OCI-LY1 (cell line): ENCODE measurements at regions not wholly inside any gene's neighbourhood (a gene's known extent, or its start where the extent isn't known, plus 50 kb on each side); places are given as distances from the start of the nearest gene placed in this dataset.
"Not testable (repeated sequence)": the region's sequence is repeated elsewhere in the genome, so short reads cannot be mapped to it uniquely, and the experiment has no call there.

Experiments
- H2AFZ ChIP-seq: fragments of 200-600 bp; sonication (generic), shearing (Covaris generic); 2 replicates; pipeline ENCODE4 v1.6.0; 2014; ENCODE audit warnings: antibody characterized with exemption, mild to moderate bottlenecking, low read length
- H3F3A ChIP-seq: fragments of 200-600 bp; sonication (generic), shearing (Covaris generic); 2 replicates; pipeline ENCODE4 v1.6.0; 2014; ENCODE audit warnings: mild to moderate bottlenecking, antibody characterized with exemption, low read length, moderate library complexity; ENCODE audit not compliant: insufficient read depth
- H3K27ac ChIP-seq: fragments of 200-600 bp; sonication (generic); 2 replicates; pipeline ENCODE4 v1.5.1; 2014; ENCODE audit warnings: low read length, mixed run types, mild to moderate bottlenecking, low read depth; ENCODE audit not compliant: poor library complexity, severe bottlenecking
- H3K27me3 ChIP-seq: fragments of 200-600 bp; sonication (generic); 2 replicates; pipeline ENCODE4 v1.6.0; 2014; ENCODE audit warnings: antibody characterized with exemption, mild to moderate bottlenecking, low read length, moderate library complexity; ENCODE audit not compliant: insufficient read depth
- H3K36me3 ChIP-seq: fragments of 200-600 bp; sonication (generic); 2 replicates; pipeline ENCODE4 v1.6.1; 2014; ENCODE audit warnings: mild to moderate bottlenecking, antibody characterized with exemption, low read length, moderate library complexity, mixed read lengths; ENCODE audit not compliant: insufficient read depth
- H3K4me1 ChIP-seq: fragments of 200-600 bp; sonication (generic); 2 replicates; pipeline ENCODE4 v1.5.1; 2014; ENCODE audit warnings: mild to moderate bottlenecking, low read length, moderate library complexity; ENCODE audit not compliant: insufficient read depth, severe bottlenecking
- H3K4me2 ChIP-seq: fragments of 200-600 bp; sonication (generic), shearing (Covaris generic); 2 replicates; pipeline ENCODE4 v1.6.1; 2014; ENCODE audit warnings: low read length
- H3K4me3 ChIP-seq: fragments of 200-600 bp; sonication (generic); 2 replicates; pipeline ENCODE4 v1.5.1; 2014; ENCODE audit warnings: low read length, low read depth, mild to moderate bottlenecking, mixed read lengths; ENCODE audit not compliant: poor library complexity, severe bottlenecking
- H3K79me2 ChIP-seq: fragments of 200-600 bp; shearing (Covaris generic); 2 replicates; pipeline ENCODE4 v1.6.1; 2016; ENCODE audit warnings: mixed run types, low read length, mixed read lengths; ENCODE audit not compliant: insufficient read depth
- H3K9ac ChIP-seq: fragments of 200-600 bp; sonication (generic), shearing (Covaris generic); 2 replicates; pipeline ENCODE4 v1.6.1; 2014; ENCODE audit warnings: mild to moderate bottlenecking, low read length, mixed read lengths
- H3K9me2 ChIP-seq: fragments of 200-600 bp; sonication (generic), shearing (Covaris generic); 2 replicates; pipeline ENCODE4 v1.6.1; 2014; ENCODE audit warnings: low read depth, mild to moderate bottlenecking, low read length, mixed read lengths
- H3K9me3 ChIP-seq: fragments of 200-600 bp; shearing (Covaris generic); 2 replicates; pipeline ENCODE4 v1.6.1; 2014; ENCODE audit warnings: low read length, mixed read lengths
- H4K20me1 ChIP-seq: fragments of 200-600 bp; sonication (generic), shearing (Covaris generic); 2 replicates; pipeline ENCODE4 v1.6.0; 2016; ENCODE audit warnings: mild to moderate bottlenecking, low read length; ENCODE audit not compliant: insufficient read depth
- CTCF ChIP-seq: fragments of 200-600 bp; sonication (generic), shearing (Covaris generic); IDR thresholded peaks from 2 replicates; pipeline ENCODE4 v1.5.1; 2017; ENCODE audit warnings: mild to moderate bottlenecking, antibody characterized with exemption, low read length, moderate library complexity, mixed read lengths
- EZH2 ChIP-seq: fragments of 200-600 bp; sonication (generic), shearing (Covaris generic); IDR thresholded peaks from 2 replicates; pipeline ENCODE4 v1.8.0; 2017; ENCODE audit warnings: borderline replicate concordance, mixed run types, mild to moderate bottlenecking, antibody characterized with exemption, low read length, moderate library complexity, mixed read lengths

DNA sequence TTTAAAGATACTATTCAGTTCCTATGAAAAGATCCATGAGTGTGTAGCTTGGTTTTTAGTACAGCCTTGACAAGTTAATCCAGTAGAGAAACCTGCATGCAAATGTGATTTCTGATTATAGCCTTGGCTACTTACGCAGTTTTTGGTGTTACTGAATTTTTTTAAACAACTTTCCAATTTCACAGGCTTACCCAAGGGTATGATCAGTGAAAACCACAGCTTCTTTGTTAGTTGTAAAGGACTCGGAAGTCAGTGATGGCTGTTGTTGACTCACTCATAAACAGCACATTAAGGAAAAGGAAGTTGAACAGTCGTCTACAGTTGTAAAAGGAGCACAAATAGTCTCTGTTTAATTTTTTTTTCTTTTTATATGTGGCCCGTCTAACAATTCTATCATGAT is 924.6 kb upstream of the ADAMTS5 start:
- not testable (repeated sequence) for H3K79me2 ChIP-seq, H3K36me3 ChIP-seq, H3K9me3 ChIP-seq, H3K4me3 ChIP-seq, H3K4me2 ChIP-seq, H3K27ac ChIP-seq, H3K9me2 ChIP-seq, H3F3A ChIP-seq, H2AFZ ChIP-seq, H4K20me1 ChIP-seq, H3K27me3 ChIP-seq, H3K4me1 ChIP-seq, H3K9ac ChIP-seq

GRCh38 chr21:27887808-27888455 is 921.0 kb upstream of the ADAMTS5 start:
- H3K4me2 ChIP-seq = not testable (repeated sequence)

DNA sequence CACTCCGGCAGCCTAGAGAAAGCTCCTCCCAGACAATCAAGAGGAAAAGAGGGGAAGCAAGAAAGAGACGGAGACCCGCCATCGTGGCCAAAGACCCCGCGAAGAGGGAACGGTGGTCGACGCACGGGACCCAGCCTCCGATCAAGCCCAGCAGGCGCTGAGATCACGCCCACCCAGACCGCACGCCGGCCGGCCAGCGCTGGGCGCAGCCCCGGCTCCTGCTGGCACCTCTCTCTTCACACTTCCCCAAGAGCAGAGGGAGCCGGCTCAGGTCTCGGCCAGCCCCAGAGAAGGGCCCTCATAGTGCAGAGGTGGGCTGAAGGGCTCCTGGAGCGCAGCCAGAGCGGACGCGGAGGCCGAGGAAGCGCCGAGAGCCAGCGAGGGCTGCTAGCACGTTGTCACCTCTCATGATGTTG is 918.4 kb upstream of the ADAMTS5 start:
- H2AFZ ChIP-seq = no peak overlapping the region
- H3K36me3 ChIP-seq = no peaks in the 10 kb centered on the region
- no peaks in the 10 kb centered on the region for H3K27me3 ChIP-seq
- no peaks in the 10 kb centered on the region for H4K20me1 ChIP-seq
- no peak for TF ChIP-seq CTCF
- no peak for TF ChIP-seq EZH2
- no peaks in the 10 kb centered on the region for H3K9me2 ChIP-seq
- no peaks in the 10 kb centered on the region for H3K4me1 ChIP-seq
- H3F3A ChIP-seq = no peaks in the 10 kb centered on the region
- no peak overlapping the region for H3K4me2 ChIP-seq
- no peak overlapping the region for H3K27ac ChIP-seq
- no peaks in the 10 kb centered on the region for H3K79me2 ChIP-seq
- H3K9ac ChIP-seq = no peak overlapping the region
- H3K4me3 ChIP-seq = no peak overlapping the region
- no peaks in the 10 kb centered on the region for H3K9me3 ChIP-seq

More at GRCh38 chr21:27887808-27888455, 921.0 kb upstream of the ADAMTS5 start:
- H3K36me3 ChIP-seq, H3F3A ChIP-seq, H3K4me1 ChIP-seq, H4K20me1 ChIP-seq, H3K79me2 ChIP-seq, H3K9me2 ChIP-seq, H3K27ac ChIP-seq, H2AFZ ChIP-seq, H3K4me3 ChIP-seq, H3K9ac ChIP-seq, H3K27me3 ChIP-seq, H3K9me3 ChIP-seq: not testable (repeated sequence)

DNA sequence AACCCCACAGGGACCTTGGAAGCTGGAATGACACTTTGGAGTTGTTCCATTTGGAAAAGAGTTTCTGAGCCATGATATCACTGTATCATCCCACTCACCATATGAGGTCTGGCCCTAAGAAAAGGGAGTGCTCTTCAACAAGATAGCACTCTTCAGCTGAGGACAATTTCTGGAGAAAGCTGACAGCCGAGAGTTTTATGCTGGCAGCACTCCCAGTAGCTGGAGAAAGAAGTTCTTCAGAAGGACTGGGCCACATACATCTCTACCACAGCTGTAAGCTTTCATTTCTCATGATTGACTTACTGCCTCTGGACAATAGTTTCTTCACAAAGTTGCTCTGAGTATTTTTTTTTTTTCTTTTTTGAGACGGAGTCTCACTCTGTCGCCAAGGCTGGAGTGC is 914.4 kb upstream of the ADAMTS5 start:
- H3K27me3 ChIP-seq, H3F3A ChIP-seq: not testable (repeated sequence)

DNA sequence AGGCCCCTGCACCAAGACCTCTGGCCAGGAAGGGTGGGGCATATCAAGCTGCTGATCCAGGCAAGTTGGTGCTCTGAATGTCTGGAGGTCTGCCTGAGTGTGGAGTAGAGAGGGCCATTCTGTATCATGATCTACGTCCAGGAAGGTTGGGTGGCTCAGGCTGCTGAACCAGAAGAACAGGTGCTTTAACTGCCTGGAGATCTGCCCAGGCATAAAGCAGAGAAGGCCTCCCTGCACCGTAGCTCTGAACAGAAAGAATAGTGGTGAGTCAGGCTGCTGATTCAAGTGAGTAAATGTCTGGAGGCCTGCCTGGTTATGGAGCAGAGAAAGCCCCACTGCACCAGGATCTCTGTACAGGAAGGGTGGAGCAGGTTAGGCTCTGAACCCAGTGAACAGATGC is 905.5 kb upstream of the ADAMTS5 start:
- H3K4me1 ChIP-seq, H3F3A ChIP-seq, H3K79me2 ChIP-seq, H4K20me1 ChIP-seq, H3K9ac ChIP-seq, H3K36me3 ChIP-seq, H3K4me3 ChIP-seq, H3K4me2 ChIP-seq, H3K9me3 ChIP-seq, H3K27me3 ChIP-seq, H2AFZ ChIP-seq, H3K9me2 ChIP-seq, H3K27ac ChIP-seq: not testable (repeated sequence)

More for the DNA sequence above, 914.4 kb upstream of the ADAMTS5 start:
- H3K9me2 ChIP-seq, H3K4me2 ChIP-seq, H3K36me3 ChIP-seq, H3K4me3 ChIP-seq, H3K9me3 ChIP-seq, H2AFZ ChIP-seq, H3K27ac ChIP-seq, H4K20me1 ChIP-seq, H3K9ac ChIP-seq, H3K79me2 ChIP-seq, H3K4me1 ChIP-seq: not testable (repeated sequence)

DNA sequence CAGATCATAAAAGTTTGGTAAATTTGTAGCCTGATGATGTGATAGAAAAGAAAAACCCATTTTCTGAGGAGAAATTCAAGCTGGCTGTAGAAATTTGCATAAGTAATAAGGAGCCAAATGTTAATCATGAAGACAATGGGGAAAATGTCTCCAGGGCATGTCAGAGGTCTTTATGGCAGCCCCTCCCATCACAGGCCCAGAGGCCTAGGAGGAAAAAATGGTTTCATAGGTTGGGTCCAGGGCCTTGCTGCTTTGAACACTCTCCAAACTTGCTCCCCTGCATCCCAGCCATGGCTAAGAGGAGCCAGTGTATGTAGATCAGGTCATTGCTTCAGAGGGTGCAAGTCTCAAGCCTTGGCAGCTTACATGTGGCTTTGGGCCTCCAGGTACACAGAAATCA is 903.9 kb upstream of the ADAMTS5 start:
- H3K27me3 ChIP-seq, H3K4me2 ChIP-seq, H3K4me3 ChIP-seq, H3K9me2 ChIP-seq, H3K79me2 ChIP-seq, H2AFZ ChIP-seq, H3K9ac ChIP-seq, H3K27ac ChIP-seq, H3K4me1 ChIP-seq, H4K20me1 ChIP-seq, H3K9me3 ChIP-seq, H3K36me3 ChIP-seq, H3F3A ChIP-seq: not testable (repeated sequence)

GRCh38 chr21:27860314-27860955 is 893.5 kb upstream of the ADAMTS5 start:
- H3K9me3 ChIP-seq, H3K4me1 ChIP-seq, H4K20me1 ChIP-seq, H2AFZ ChIP-seq, H3K9me2 ChIP-seq, H3K4me3 ChIP-seq, H3K27me3 ChIP-seq, H3K79me2 ChIP-seq, H3K9ac ChIP-seq, H3K36me3 ChIP-seq, H3K27ac ChIP-seq, H3K4me2 ChIP-seq, H3F3A ChIP-seq: not testable (repeated sequence)
